ENCODE measurements at regions not wholly inside any gene's neighbourhood (a gene's known extent, or its start where the extent isn't known, plus 50 kb on each side); places are given as distances from the start of the nearest gene placed in this dataset.

DNA sequence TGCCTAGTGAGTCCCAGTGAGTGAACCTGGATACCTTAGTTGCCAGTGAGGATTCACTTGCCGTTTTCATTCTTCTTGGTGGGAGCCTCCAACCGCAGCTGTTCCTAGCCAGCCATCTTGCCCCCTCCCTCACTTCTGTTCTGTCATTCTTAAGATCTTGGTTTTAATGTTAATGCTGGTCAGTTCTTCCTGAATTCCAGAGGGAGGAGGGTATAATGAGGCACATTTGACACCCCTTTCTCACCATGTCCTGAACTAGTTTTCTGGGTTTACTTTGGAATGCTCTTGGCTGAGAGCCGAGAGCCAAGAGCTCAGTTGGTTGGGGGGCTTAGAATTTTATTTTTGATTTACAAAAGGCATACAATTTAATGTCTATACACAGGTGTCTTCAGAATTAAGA lies 78.5 kb upstream of the ADCY1 start:
- ChIA-PET CTCF (no interaction called here), POLR2A (ENCODE audit: unreplicated experiment) (no interaction called here)
- no peak overlapping the region for H2AFZ ChIP-seq (replicated peaks; ENCODE audit: low read length, poor library complexity)
- H4K8ac ChIP-seq (ENCODE audit: low read depth in 2 of 2, low read length in 2 of 2) = no peak overlapping the region
- H3K18ac ChIP-seq (ENCODE audit: low read depth, low read length) = no peak overlapping the region
- H2BK5ac ChIP-seq (ENCODE audit: low read depth, low read length, poor library complexity, severe bottlenecking) = no peak overlapping the region
- TF ChIP-seq SMC3 (IDR thresholded peaks at IDR 0.05; ENCODE audit: low read depth, low read length) = no peak
- TF ChIP-seq MXI1 (IDR thresholded peaks at IDR 0.05; ENCODE audit: borderline replicate concordance, low read depth, low read length) = no peak
- no peak for TF ChIP-seq FOS (IDR thresholded peaks at IDR 0.05; ENCODE audit: low read depth, low read length)
- TF ChIP-seq RCOR1 (IDR thresholded peaks at IDR 0.05; ENCODE audit: insufficient replicate concordance, low read length) = no peak
- TF ChIP-seq CHD1 (IDR thresholded peaks at IDR 0.05; ENCODE audit: low read depth, low read length) = no peak
- TF ChIP-seq, protein P1, sequence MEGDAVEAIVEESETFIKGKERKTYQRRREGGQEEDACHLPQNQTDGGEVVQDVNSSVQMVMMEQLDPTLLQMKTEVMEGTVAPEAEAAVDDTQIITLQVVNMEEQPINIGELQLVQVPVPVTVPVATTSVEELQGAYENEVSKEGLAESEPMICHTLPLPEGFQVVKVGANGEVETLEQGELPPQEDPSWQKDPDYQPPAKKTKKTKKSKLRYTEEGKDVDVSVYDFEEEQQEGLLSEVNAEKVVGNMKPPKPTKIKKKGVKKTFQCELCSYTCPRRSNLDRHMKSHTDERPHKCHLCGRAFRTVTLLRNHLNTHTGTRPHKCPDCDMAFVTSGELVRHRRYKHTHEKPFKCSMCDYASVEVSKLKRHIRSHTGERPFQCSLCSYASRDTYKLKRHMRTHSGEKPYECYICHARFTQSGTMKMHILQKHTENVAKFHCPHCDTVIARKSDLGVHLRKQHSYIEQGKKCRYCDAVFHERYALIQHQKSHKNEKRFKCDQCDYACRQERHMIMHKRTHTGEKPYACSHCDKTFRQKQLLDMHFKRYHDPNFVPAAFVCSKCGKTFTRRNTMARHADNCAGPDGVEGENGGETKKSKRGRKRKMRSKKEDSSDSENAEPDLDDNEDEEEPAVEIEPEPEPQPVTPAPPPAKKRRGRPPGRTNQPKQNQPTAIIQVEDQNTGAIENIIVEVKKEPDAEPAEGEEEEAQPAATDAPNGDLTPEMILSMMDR (conservative IDR thresholded peaks at IDR 0.05; ENCODE audit: low read depth, low read length) = no peak
- no peak for TF ChIP-seq MAFK (IDR thresholded peaks at IDR 0.05; ENCODE audit: low read depth, low read length)
- TF ChIP-seq, protein P2, sequence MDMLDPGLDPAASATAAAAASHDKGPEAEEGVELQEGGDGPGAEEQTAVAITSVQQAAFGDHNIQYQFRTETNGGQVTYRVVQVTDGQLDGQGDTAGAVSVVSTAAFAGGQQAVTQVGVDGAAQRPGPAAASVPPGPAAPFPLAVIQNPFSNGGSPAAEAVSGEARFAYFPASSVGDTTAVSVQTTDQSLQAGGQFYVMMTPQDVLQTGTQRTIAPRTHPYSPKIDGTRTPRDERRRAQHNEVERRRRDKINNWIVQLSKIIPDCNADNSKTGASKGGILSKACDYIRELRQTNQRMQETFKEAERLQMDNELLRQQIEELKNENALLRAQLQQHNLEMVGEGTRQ (IDR thresholded peaks at IDR 0.05; ENCODE audit: low read depth, low read length) = no peak
- no peak for TF ChIP-seq CEBPB (IDR thresholded peaks at IDR 0.05; ENCODE audit: low read depth, low read length)
- TF ChIP-seq RAD21 (IDR thresholded peaks at IDR 0.05; ENCODE audit: low read length) = no peak
- TF ChIP-seq RFX5 (IDR thresholded peaks at IDR 0.05; ENCODE audit: low read depth, low read length) = no peak
- TF ChIP-seq, protein P3, sequence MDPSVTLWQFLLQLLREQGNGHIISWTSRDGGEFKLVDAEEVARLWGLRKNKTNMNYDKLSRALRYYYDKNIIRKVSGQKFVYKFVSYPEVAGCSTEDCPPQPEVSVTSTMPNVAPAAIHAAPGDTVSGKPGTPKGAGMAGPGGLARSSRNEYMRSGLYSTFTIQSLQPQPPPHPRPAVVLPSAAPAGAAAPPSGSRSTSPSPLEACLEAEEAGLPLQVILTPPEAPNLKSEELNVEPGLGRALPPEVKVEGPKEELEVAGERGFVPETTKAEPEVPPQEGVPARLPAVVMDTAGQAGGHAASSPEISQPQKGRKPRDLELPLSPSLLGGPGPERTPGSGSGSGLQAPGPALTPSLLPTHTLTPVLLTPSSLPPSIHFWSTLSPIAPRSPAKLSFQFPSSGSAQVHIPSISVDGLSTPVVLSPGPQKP (IDR thresholded peaks at IDR 0.05; ENCODE audit: borderline replicate concordance, low read depth, low read length) = no peak
- no peak for TF ChIP-seq BHLHE40 (IDR thresholded peaks at IDR 0.05; ENCODE audit: low read depth, low read length)
- ATAC-seq (ENCODE audit: low read depth) (no peak), DNase-seq (no peak)
- no peak overlapping the region for H2AK9ac ChIP-seq (replicated peaks; ENCODE audit: low read depth, low read length, poor library complexity)
- H3K4me1 ChIP-seq (ENCODE audit: control insufficient read depth, insufficient read depth, low read length) = no peaks in the 10 kb centered on the region
- H3K79me1 ChIP-seq (ENCODE audit: low read depth in 1 of 2, low read length in 2 of 2) = no peaks in the 10 kb centered on the region
- H3K14ac ChIP-seq (replicated peaks; ENCODE audit: low read depth, low read length) = no peak overlapping the region
- dilution Hi-C loops (cut with HindIII; ENCODE audit: low sequenced_read_pairs, unreplicated experiment) = no loop called here
- H3K4me2 ChIP-seq (ENCODE audit: low read depth, low read length) = no peak overlapping the region
- H2AK5ac ChIP-seq (ENCODE audit: low read depth, low read length) = no peak overlapping the region
- no peaks in the 10 kb centered on the region for H3K36me3 ChIP-seq (ENCODE audit: control insufficient read depth, insufficient read depth, low read length)
- no peak overlapping the region for H3K9ac ChIP-seq (ENCODE audit: low read depth, low read length)
- BruUV-seq (replicated peaks) = no TSS peak
- no peak overlapping the region for H2BK120ac ChIP-seq (ENCODE audit: low read depth, low read length)
- in situ Hi-C loops (cut with MboI; ENCODE audit: low sequenced_read_pairs) = no loop called here
- H3K23ac ChIP-seq (ENCODE audit: low read depth, low read length) = no peak overlapping the region
- no peak overlapping the region for H3K56ac ChIP-seq (ENCODE audit: extremely low read depth, insufficient read depth, low read length)
- WGBS, 2 experiments (ENCODE audit: extremely low coverage in 2 of 2, insufficient read length in 1 of 2) = no CpG with 5 or more reads among the region's 3 CpGs
- no peak overlapping the region for H2BK15ac ChIP-seq (ENCODE audit: low read depth, low read length)
- H3K9me3 ChIP-seq (ENCODE audit: control insufficient read depth, insufficient read depth, low read length) = no peaks in the 10 kb centered on the region
- no peaks in the 10 kb centered on the region for H4K20me1 ChIP-seq (ENCODE audit: insufficient read depth, low read length)
- no peak overlapping the region for H3K27ac ChIP-seq (ENCODE audit: insufficient read depth, low read length)
- H3K9me1 ChIP-seq (ENCODE audit: insufficient read depth, low read length) = no peaks in the 10 kb centered on the region
- H4K5ac ChIP-seq (ENCODE audit: low read depth, low read length) = no peak overlapping the region
- H3K4me3 ChIP-seq (ENCODE audit: insufficient read depth, low read depth, low read length) = no peak overlapping the region
- H4K91ac ChIP-seq (ENCODE audit: insufficient read depth, low read depth, low read length) = no peak overlapping the region
- no peak overlapping the region for H2BK20ac ChIP-seq (ENCODE audit: low read depth, low read length)
- H3K4ac ChIP-seq (ENCODE audit: low read depth, low read length) = no peak overlapping the region
- intact Hi-C loops (cut with micrococcal nuclease) = no loop called here
- no peaks in the 10 kb centered on the region for H3K27me3 ChIP-seq (ENCODE audit: control insufficient read depth, insufficient read depth, low read length)
